GM12872 (cell line): ENCODE measurements at regions not wholly inside any gene's neighbourhood (a gene's known extent, or its start where the extent isn't known, plus 50 kb on each side); places are given as distances from the start of the nearest gene placed in this dataset.

ENCODE experiments used
- CTCF ChIP-seq: IDR thresholded peaks from 3 replicates; pipeline ENCODE4 v1.5.1; 2011; ENCODE audit warnings: low read depth, mild to moderate bottlenecking, low read length, moderate library complexity; ENCODE audit not compliant: insufficient read depth

DNA sequence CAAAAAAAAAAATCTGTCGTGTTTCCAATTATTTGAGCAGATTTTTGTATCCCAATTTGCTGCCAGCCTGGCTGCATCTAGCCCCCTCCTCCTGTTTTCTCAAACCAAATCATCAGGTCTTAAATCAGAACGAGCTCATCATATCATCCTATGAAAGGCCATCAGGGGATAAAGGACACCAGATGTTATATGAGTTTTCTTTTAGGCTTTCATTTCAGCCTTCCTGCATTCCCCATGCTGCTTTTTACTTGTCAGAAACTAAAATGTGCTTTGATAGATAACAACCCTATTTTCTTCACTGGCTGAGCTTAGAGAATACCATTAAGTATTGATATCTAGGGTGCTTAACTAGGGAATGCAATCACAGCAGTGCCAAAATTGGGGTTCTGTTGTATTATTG is 968.4 kb upstream of the SLC35B3 start:
- no peak for TF ChIP-seq CTCF

GRCh38 chr6:9401960-9402359 is 966.6 kb upstream of the SLC35B3 start:
- no peak for TF ChIP-seq CTCF

DNA sequence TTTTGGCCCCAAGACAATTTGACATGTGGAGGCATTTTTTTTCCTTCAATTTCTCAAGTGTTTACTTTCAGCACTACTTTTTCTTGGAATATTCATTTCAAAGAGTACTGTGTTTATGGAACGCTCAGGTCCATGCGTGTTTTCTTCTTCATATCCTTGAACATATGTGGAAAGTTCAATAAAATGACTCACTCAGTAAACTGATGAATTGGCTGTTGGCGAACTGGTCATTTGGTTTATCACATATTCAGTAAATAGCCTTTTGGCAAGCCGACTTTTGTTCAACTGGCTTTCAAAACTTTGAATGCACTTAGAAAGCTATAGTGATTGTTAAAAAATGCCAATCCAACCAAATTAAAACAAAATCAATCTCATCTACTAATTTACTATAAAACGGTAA is 964.6 kb upstream of the SLC35B3 start:
- no peak for TF ChIP-seq CTCF

DNA sequence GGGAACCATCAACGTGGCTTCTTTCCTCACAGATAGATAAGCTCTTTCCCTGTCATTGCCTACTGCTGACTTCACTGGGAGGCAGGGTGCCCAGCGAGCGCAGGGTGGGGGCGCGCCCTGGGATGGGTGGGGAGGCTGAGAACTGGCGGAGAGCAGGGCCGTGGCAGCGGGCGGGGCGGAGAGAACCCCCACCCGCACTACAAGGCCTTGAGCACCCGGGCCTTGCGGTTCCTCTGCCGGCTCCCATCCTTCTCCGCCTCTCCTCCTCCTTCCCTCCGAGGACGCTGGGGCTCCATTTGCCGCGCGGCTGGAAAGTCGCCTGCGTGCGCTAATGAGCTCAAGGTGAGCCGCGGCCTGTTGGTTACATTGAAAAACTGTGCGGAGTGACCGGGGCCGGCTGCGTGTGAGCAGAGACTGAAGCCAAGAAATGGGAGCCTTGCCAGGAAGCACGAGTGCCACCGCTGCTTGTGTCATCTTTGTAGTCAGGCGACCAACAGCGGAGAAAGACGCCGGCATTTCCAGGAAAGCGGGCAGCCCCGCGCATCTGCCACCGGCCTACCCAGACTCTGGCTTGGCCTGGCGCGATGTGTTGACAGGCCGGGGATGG is 963.5 kb upstream of the SLC35B3 start:
- no peak for TF ChIP-seq CTCF

GRCh38 chr6:9398071-9398766 is 962.9 kb upstream of the SLC35B3 start:
- no peak for TF ChIP-seq CTCF

DNA sequence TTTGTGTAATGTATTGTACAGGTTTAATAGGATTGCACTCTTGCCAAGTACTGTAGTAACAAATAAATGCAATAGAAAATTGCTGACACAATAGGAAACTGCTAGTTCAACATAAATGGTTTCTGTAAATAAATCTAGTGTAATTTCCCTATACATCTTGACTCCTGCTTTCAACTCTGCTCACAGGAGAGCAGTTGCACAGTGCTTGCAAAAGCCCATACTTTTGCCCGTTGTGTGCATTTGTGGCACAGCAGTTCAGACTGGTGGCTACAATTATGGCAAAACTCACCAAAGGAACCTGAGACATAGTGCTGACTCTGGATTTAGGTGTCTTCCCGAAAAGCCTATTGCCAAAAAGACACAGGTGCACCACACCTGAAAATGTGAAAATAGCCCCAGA is 953.3 kb upstream of the SLC35B3 start:
- TF ChIP-seq CTCF, result no peak

GRCh38 chr6:9380568-9380967 is 945.2 kb upstream of the SLC35B3 start:
- TF ChIP-seq CTCF, result no peak
